ENCODE measurements at regions not wholly inside any gene's neighbourhood (a gene's known extent, or its start where the extent isn't known, plus 50 kb on each side); places are given as distances from the start of the nearest gene placed in this dataset.

DNA sequence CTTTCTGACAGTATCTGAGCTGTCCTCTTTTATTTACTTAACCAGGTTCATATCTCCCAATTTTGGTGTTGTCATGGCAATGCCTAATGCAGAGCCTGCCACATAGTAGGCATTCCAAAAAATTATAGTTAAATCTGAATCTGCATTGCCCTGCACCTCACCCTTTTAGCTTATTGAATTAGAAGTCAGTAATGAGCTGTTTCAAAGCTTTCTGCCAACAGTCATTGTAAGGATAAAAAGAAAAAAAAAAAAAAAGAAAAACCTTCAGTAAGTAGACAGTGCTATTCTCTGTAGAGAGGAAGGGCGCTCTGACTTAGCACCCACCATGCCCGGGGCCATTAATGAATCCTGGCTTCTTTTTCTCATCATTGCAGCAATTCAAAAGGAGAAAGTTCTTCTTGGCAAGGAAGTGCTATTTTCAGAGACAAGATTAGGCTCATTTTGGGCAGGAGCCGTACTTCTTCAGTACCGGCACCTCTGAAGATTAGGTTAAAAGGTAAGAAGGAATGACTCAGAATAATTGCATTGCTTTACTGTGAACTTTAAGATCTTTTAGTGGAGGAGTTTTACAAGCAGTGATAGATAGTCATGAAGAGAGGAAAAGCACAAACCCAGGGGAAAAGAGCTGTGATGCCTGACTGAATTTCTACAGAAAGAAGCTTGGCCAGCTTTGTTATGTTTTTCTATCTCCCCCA, 2041.2 kb upstream of the PIK3C3 start:
- Mint-ChIP-seq H3K4me1 (no peaks in the 10 kb centered on the region), H3K36me3 (no peaks in the 10 kb centered on the region), H3K27ac (no peak overlapping the region), H3K4me3 (no peak overlapping the region), H3K9me3 (peaks cover 31% of the 10 kb centered on the region)
- no peak for DNase-seq (ENCODE audit: low spot score in 2 of 2)
- ATAC-seq: no peak

- Mint-ChIP-seq H3K36me3 (no peaks in the 10 kb centered on the region), H3K4me1 (no peaks in the 10 kb centered on the region), H3K4me3 (no peak overlapping the region), H3K9me3 (peaks cover 36% of the 10 kb centered on the region), H3K27ac (no peak overlapping the region)
- ATAC-seq (no peak), DNase-seq (ENCODE audit: low spot score in 2 of 2) (no peak)
These were observed 2043.3 kb upstream of the PIK3C3 start for GRCh38 chr18:39911716-39912115.

GRCh38 chr18:39909706-39910105, 2045.3 kb upstream of the PIK3C3 start:
- ATAC-seq (no peak), DNase-seq (ENCODE audit: low spot score in 2 of 2) (no peak)
- H3K4me3 Mint-ChIP-seq: no peak overlapping the region
- no peaks in the 10 kb centered on the region for H3K36me3 Mint-ChIP-seq
- no peaks in the 10 kb centered on the region for H3K4me1 Mint-ChIP-seq
- H3K9me3 Mint-ChIP-seq: peaks cover 27% of the 10 kb centered on the region
- H3K27ac Mint-ChIP-seq: no peak overlapping the region

- Mint-ChIP-seq H3K27ac (no peak overlapping the region), H3K4me1 (no peaks in the 10 kb centered on the region), H3K36me3 (no peaks in the 10 kb centered on the region), H3K9me3 (peaks cover 12% of the 10 kb centered on the region), H3K4me3 (no peak overlapping the region)
- no peak for DNase-seq (ENCODE audit: low spot score in 2 of 2)
- no peak for ATAC-seq
These were observed 2068.9 kb upstream of the PIK3C3 start for GRCh38 chr18:39886136-39886535.

- no peak for DNase-seq (ENCODE audit: low spot score in 2 of 2)
- Mint-ChIP-seq H3K9me3 (peaks cover 4% of the 10 kb centered on the region), H3K36me3 (no peaks in the 10 kb centered on the region), H3K4me3 (no peak overlapping the region), H3K4me1 (no peaks in the 10 kb centered on the region), H3K27ac (no peak overlapping the region)
- no peak for ATAC-seq
These were observed 2082.4 kb upstream of the PIK3C3 start for GRCh38 chr18:39872651-39873050.

DNA sequence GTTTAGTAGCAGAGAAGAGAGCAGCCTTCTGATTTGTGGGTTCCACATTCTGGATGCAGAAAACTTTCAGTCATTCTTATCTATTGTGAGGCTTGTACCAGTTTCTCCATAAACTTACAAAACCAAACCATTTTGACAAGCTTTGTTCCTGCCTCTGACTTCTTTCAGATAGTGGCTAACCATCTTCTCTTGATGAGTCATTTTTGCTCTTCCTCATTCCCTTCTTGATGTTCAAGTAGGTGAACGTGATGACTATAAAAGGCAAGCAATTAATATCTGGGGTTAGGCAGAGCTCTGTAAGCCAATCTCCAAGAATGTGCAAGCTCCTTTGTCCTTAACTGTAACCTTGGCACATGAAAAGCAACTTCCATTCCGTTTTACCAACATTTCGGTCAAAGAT, 2083.1 kb upstream of the PIK3C3 start:
- ATAC-seq (no peak), DNase-seq (ENCODE audit: low spot score in 2 of 2) (no peak)
- Mint-ChIP-seq H3K9me3 (peaks cover 4% of the 10 kb centered on the region), H3K36me3 (no peaks in the 10 kb centered on the region), H3K4me1 (no peaks in the 10 kb centered on the region), H3K27ac (no peak overlapping the region), H3K4me3 (no peak overlapping the region)

DNA sequence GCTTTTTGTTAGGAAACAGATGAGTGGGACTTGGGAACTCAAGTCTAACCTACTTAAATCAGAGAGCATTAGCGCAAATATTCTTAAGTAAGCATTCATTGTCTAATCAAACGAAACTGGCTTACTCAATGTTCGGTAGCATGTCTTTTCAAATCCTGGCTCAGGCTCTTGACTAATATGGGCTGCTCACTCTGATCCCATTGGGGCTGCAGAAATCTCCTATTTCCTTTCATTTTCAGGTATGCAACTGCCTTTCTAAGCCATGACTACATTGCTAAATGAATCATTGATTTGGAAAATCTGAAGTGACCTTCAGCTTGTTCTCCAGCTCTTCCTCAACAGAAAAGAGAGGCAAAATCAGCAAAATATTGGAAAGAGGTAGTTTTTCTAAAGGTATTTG, 2084.4 kb upstream of the PIK3C3 start:
- Mint-ChIP-seq H3K4me3 (no peak overlapping the region), H3K9me3 (peaks cover 4% of the 10 kb centered on the region), H3K27ac (no peak overlapping the region), H3K4me1 (no peaks in the 10 kb centered on the region), H3K36me3 (no peaks in the 10 kb centered on the region)
- DNase-seq (ENCODE audit: low spot score in 2 of 2): no peak
- ATAC-seq: no peak

GRCh38 chr18:39863916-39864315, 2091.1 kb upstream of the PIK3C3 start:
- no peak overlapping the region for H3K4me3 Mint-ChIP-seq
- H3K9me3 Mint-ChIP-seq: no peaks in the 10 kb centered on the region
- no peak overlapping the region for H3K27ac Mint-ChIP-seq
- H3K36me3 Mint-ChIP-seq: no peaks in the 10 kb centered on the region
- H3K4me1 Mint-ChIP-seq: no peaks in the 10 kb centered on the region
- DNase-seq (ENCODE audit: low spot score in 2 of 2): no peak
- no peak for ATAC-seq

- no peak overlapping the region for H3K4me3 Mint-ChIP-seq
These were observed 2092.7 kb upstream of the PIK3C3 start for GRCh38 chr18:39862341-39862740.

DNA sequence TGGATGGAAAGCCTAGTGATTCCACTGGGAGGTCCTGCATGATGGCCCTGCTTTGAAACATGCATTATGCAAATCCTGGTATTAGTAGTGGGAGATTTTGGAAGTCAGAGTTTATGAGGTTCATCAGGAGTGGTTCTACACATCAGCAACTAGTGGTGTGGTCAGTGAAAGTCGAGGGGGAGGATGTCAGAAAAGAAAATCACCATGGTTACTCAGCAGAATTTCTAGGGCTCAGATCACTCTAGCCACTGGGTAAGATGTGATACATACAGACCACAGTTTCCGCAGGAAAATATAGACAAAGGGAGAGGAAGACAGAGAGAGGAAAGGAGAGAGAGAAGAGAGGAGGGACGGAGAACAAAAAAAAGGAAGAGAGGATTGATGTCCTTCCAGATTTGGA, 2100.7 kb upstream of the PIK3C3 start:
- ATAC-seq: no peak
- Mint-ChIP-seq H3K4me1 (no peaks in the 10 kb centered on the region), H3K36me3 (no peaks in the 10 kb centered on the region), H3K9me3 (peaks cover 31% of the 10 kb centered on the region), H3K27ac (no peak overlapping the region), H3K4me3 (no peak overlapping the region)
- no peak for DNase-seq (ENCODE audit: low spot score in 2 of 2)

More at GRCh38 chr18:39862341-39862740, 2092.7 kb upstream of the PIK3C3 start:
- Mint-ChIP-seq H3K36me3 (no peaks in the 10 kb centered on the region), H3K9me3 (peaks cover 6% of the 10 kb centered on the region), H3K4me1 (no peaks in the 10 kb centered on the region), H3K27ac (no peak overlapping the region)
- DNase-seq (ENCODE audit: low spot score in 2 of 2) (no peak), ATAC-seq (no peak)

DNA sequence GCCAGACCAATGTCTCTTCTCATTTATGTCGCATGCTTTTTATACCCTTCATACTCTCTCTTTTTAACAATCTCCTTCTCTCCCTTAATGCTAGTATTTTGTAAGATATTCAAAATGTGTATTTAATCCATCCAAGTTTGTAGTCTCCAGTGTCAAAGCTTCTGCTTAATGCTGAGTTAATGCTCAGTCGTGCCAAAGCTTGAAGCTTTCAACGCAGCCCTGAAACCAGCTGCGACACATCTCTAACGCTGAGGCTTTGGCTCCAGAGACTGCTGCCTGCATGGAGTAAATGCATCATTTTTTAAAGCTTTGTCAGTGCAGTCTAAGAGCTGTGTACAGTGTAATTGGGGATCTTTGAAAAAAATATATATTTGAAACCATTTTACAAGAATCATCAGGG, 2108.8 kb upstream of the PIK3C3 start:
- ATAC-seq (no peak), DNase-seq (ENCODE audit: low spot score in 2 of 2) (no peak)
- H3K36me3 Mint-ChIP-seq: no peaks in the 10 kb centered on the region
- H3K4me1 Mint-ChIP-seq: no peaks in the 10 kb centered on the region
- H3K9me3 Mint-ChIP-seq: peaks cover 15% of the 10 kb centered on the region
- H3K27ac Mint-ChIP-seq: no peak overlapping the region
- H3K4me3 Mint-ChIP-seq: no peak overlapping the region

DNA sequence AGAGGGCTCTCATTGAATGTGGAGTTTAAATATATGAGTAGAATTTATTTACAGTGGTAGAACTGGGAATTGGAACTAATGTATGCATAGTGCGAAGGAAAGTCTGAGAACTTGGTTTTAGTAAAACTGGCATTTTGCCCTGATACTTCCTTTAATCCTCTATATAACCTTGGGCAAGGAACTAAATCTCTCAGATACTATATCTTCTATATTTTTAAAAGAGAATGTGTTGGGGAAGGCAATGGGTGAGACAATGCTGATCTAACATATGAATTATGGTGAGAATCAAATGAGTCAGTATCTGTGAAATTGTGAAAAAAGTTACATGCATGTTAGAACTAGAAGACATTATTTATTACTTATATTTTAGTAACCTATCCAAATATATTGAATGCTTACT, 2109.4 kb upstream of the PIK3C3 start:
- Mint-ChIP-seq H3K4me1 (no peaks in the 10 kb centered on the region), H3K9me3 (peaks cover 12% of the 10 kb centered on the region), H3K36me3 (no peaks in the 10 kb centered on the region), H3K4me3 (no peak overlapping the region), H3K27ac (no peak overlapping the region)
- DNase-seq (ENCODE audit: low spot score in 2 of 2): no peak
- no peak for ATAC-seq

GRCh38 chr18:39845106-39845505, 2109.9 kb upstream of the PIK3C3 start:
- Mint-ChIP-seq H3K36me3 (no peaks in the 10 kb centered on the region), H3K4me1 (no peaks in the 10 kb centered on the region), H3K9me3 (peaks cover 9% of the 10 kb centered on the region), H3K27ac (no peak overlapping the region), H3K4me3 (no peak overlapping the region)
- no peak for ATAC-seq
- no peak for DNase-seq (ENCODE audit: low spot score in 2 of 2)

- H3K36me3 Mint-ChIP-seq: no peaks in the 10 kb centered on the region
- DNase-seq (ENCODE audit: low spot score in 2 of 2) (no peak), ATAC-seq (no peak)
- H3K9me3 Mint-ChIP-seq: peaks cover 7% of the 10 kb centered on the region
- no peaks in the 10 kb centered on the region for H3K4me1 Mint-ChIP-seq
- no peak overlapping the region for H3K27ac Mint-ChIP-seq
- no peak overlapping the region for H3K4me3 Mint-ChIP-seq
These were observed 2111.5 kb upstream of the PIK3C3 start for GRCh38 chr18:39843546-39843945.

DNA sequence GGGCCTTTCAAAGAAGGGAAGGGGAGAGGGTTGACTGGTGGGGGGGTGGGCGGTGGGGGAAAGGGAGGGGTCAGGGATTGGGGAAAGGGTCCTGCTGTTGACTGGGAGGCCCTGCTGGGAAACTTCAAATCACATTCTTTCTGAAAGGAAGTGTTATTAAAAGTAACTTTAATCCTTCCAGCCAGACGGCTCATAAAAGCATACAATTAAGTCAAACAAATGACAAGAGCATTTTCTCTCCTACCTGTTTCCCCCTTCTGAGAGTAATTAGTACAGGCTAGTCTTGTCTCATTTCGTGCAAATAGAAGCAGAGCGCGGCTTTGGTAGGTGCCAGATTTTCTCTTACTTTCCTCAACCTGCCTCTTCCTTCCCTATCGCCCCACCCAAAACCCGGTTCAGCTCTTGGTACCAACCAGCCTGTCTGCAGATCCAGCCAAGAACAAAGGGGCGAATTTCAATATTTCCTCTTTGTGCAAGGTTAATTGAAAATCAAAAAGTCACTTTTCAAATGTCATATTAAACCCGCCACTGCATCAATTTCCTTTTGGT, 2112.6 kb upstream of the PIK3C3 start:
- Mint-ChIP-seq H3K36me3 (no peaks in the 10 kb centered on the region), H3K4me3 (no peak overlapping the region), H3K27ac (no peak overlapping the region), H3K4me1 (no peaks in the 10 kb centered on the region), H3K9me3 (peaks cover 15% of the 10 kb centered on the region)
- no peak for ATAC-seq
- no peak for DNase-seq (ENCODE audit: low spot score in 2 of 2)

DNA sequence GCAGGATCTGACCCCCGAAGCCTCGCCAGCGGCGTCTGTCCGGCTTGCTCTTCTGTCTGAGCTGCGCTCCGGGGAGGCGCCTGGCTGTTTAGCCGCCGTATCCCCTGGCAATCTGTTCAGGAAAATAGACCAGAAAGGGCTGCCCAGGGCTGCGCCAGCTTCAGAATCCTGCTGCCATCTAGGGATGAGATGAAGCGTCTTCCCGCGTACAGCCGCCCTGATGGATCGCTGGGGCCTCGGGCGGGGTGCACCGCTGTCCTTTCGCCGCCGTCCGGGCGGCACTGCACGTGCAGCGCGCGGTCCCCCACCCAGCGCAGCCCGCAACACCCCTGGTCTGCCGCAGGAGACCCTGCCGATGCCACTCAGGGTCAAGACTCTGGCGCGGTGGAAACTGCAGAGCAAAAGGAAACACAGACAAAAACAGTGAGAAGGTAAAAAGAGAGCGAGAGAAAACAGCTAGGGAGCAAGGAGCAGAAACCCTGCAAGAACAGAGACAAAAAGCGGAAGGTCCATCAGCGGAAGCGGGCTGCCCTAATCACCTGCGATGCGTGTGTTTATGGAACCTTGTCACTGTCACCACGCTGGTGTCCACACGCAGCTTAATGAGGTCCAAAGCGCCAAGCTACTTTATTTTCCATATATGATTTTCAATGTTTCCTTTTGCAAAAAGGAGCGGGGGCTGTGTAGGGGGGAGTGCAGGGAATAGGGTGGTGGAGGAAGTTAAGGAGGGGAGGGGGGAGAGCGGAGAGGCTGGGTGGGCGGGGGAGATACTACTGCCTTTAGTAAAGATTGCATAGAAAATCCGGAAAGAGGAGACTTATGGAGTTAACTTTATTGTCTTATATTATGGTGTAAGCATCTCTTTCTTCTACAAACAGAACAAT, 2113.3 kb upstream of the PIK3C3 start:
- no peaks in the 10 kb centered on the region for H3K36me3 Mint-ChIP-seq
- peaks cover 17% of the 10 kb centered on the region for H3K9me3 Mint-ChIP-seq
- no peak overlapping the region for H3K27ac Mint-ChIP-seq
- no peak for ATAC-seq
- H3K4me3 Mint-ChIP-seq: no peak overlapping the region
- DNase-seq (ENCODE audit: low spot score in 2 of 2): no peak
- no peaks in the 10 kb centered on the region for H3K4me1 Mint-ChIP-seq

All from stimulated activated effector memory CD8-positive, alpha-beta T cell treated with anti-CD3 and anti-CD28 coated beads, Interleukin-12 subunit alpha, Interleukin-12 subunit beta, amount 100 ng/mL, for 72 hours (primary cell).